H1 (cell line): ENCODE measurements at regions not wholly inside any gene's neighbourhood (a gene's known extent, or its start where the extent isn't known, plus 50 kb on each side); places are given as distances from the start of the nearest gene placed in this dataset.

Experiments
- CTCF ChIA-PET: fragments of 300-600 bp; sonication (Branson Sonifier 250); formaldehyde crosslinking; loops from one replicate; lab custom pipeline; 2021; ENCODE audit not compliant: partially characterized antibody; lab: Charles Lee
- POLR2A ChIA-PET: fragments of 300-600 bp; sonication (Branson Sonifier 250); formaldehyde crosslinking; loops from one replicate; lab custom pipeline; 2021; ENCODE audit warnings: inconsistent platforms; ENCODE audit not compliant: partially characterized antibody; lab: Charles Lee
- DNase-seq, 2 experiments: peaks; one replicate each; pipeline versions ENCODE4 v3.0.0 to v3.0.0-alpha.2; 2010 to 2022; ENCODE audit warnings: low spot score in 2 of 2, low read depth in 1 of 2, mixed read lengths in 1 of 2
- FAIRE-seq: peaks from 2 replicates; lab custom pipeline; 2011; peaks lifted over from hg19 to GRCh38; lab: Jason Lieb, UNC
- H2AFZ ChIP-seq: 2 replicates; pipeline ENCODE4 v1.8.1; 2012; ENCODE audit warnings: low read length, inconsistent platforms
- H2AK5ac ChIP-seq: 2 replicates; pipeline ENCODE4 v1.6.1; 2013; ENCODE audit warnings: low read depth, low read length
- H2BK120ac ChIP-seq: replicated peaks from 2 replicates; pipeline ENCODE3; 2013; ENCODE audit warnings: low read depth, low read length, inconsistent platforms
- H2BK12ac ChIP-seq: 2 replicates; pipeline ENCODE4 v1.6.1; 2013; ENCODE audit warnings: low read depth, low read length
- H2BK15ac ChIP-seq: 2 replicates; pipeline ENCODE4 v1.6.1; 2013; ENCODE audit warnings: low read length
- H2BK20ac ChIP-seq: 2 replicates; pipeline ENCODE4 v1.6.1; 2013; ENCODE audit warnings: low read length
- H2BK5ac ChIP-seq: 2 replicates; pipeline ENCODE4 v1.6.1; 2013; ENCODE audit warnings: low read depth, low read length
- H3K14ac ChIP-seq: 2 replicates; pipeline ENCODE4 v1.6.1; 2013; ENCODE audit warnings: inconsistent platforms; ENCODE audit not compliant: insufficient read length
- H3K18ac ChIP-seq: 2 replicates; pipeline ENCODE4 v1.6.1; 2013; ENCODE audit warnings: low read length; ENCODE audit errors: extremely low read depth
- H3K23ac ChIP-seq: 2 replicates; pipeline ENCODE4 v1.6.1; 2013; ENCODE audit warnings: inconsistent platforms; ENCODE audit not compliant: insufficient read length
- H3K23me2 ChIP-seq: 2 replicates; pipeline ENCODE4 v1.6.1; 2013; ENCODE audit warnings: low read depth, low read length
- H3K27ac ChIP-seq: 2 replicates; pipeline ENCODE4 v1.6.1; 2011; ENCODE audit warnings: low read depth, low read length, inconsistent platforms
- H3K27me3 ChIP-seq, 4 experiments: replicated peaks in 1 of 4; 1 replicate in 1 of 4; 2 replicates in 3 of 4; pipeline versions ENCODE4 v1.6.1 to v1.8.1; 2011 to 2013; ENCODE audit warnings: low read length in 3 of 4, mild to moderate bottlenecking in 3 of 4, inconsistent platforms in 2 of 4, mixed read lengths in 2 of 4, moderate library complexity in 1 of 4; ENCODE audit not compliant: control insufficient read depth in 3 of 4, insufficient read depth in 3 of 4; ENCODE audit errors: extremely low read depth in 1 of 4
- H3K36me3 ChIP-seq, 4 experiments: 2 replicates each; pipeline versions ENCODE4 v1.6.1 to v1.8.1; 2011 to 2013; ENCODE audit warnings: mild to moderate bottlenecking in 4 of 4, low read length in 3 of 4, moderate library complexity in 2 of 4, control low read depth in 1 of 4, inconsistent platforms in 1 of 4; ENCODE audit not compliant: insufficient read depth in 4 of 4, control insufficient read depth in 2 of 4
- H3K4ac ChIP-seq: replicated peaks from 2 replicates; pipeline ENCODE3; 2013; ENCODE audit warnings: low read length, low read depth, mixed read lengths, inconsistent platforms; ENCODE audit not compliant: insufficient read length
- H3K4me1 ChIP-seq, 4 experiments: replicated peaks in 1 of 4; 1 replicate in 1 of 4; 2 replicates in 3 of 4; pipeline versions ENCODE4 v1.6.1 to v1.8.1; 2011 to 2013; ENCODE audit warnings: low read length in 3 of 4, inconsistent platforms in 2 of 4, mixed read lengths in 1 of 4; ENCODE audit not compliant: insufficient read depth in 4 of 4, control insufficient read depth in 3 of 4
- H3K4me2 ChIP-seq, 2 experiments: 2 replicates each; pipeline versions ENCODE4 v1.6.1 to v1.8.1; 2011 to 2013; ENCODE audit warnings: low read depth in 2 of 2, low read length in 2 of 2, control low read depth in 1 of 2, inconsistent platforms in 1 of 2, mild to moderate bottlenecking in 1 of 2; ENCODE audit not compliant: insufficient read depth in 1 of 2
- H3K4me3 ChIP-seq, 4 experiments: fragments of 200-600, 300-600 bp in 1 of 4; sonication (generic), shearing (Covaris generic), sonication (Bioruptor Twin) in 1 of 4; 2 replicates each; pipeline versions ENCODE4 v1.5.1 to v1.8.1; 2011 to 2016; ENCODE audit warnings: low read length in 4 of 4, low read depth in 3 of 4, control low read depth in 2 of 4, inconsistent platforms in 2 of 4, mild to moderate bottlenecking in 2 of 4, mixed read lengths in 1 of 4, moderate library complexity in 1 of 4; ENCODE audit not compliant: insufficient read depth in 2 of 4; ENCODE audit errors: extremely low read depth in 1 of 4
- H3K56ac ChIP-seq: replicated peaks from 2 replicates; pipeline ENCODE3; 2013; ENCODE audit warnings: low read depth, mild to moderate bottlenecking, mixed read lengths, low read length, inconsistent platforms; ENCODE audit not compliant: insufficient read length
- H3K79me1 ChIP-seq: 2 replicates; pipeline ENCODE4 v1.6.1; 2013; ENCODE audit warnings: low read depth, low read length, control low read depth
- H3K79me2 ChIP-seq, 2 experiments: 2 replicates each; pipeline versions ENCODE4 v1.6.1 to v1.8.1; 2012 to 2013; ENCODE audit warnings: low read length in 2 of 2, mild to moderate bottlenecking in 2 of 2, inconsistent platforms in 1 of 2; ENCODE audit not compliant: insufficient read depth in 2 of 2, control insufficient read depth in 1 of 2
- H3K9ac ChIP-seq, 4 experiments: replicated peaks in 1 of 4; 1 replicate in 1 of 4; 2 replicates in 3 of 4; pipeline versions ENCODE4 v1.6.1 to v1.8.1; 2011 to 2013; ENCODE audit warnings: low read depth in 3 of 4, low read length in 3 of 4, control low read depth in 2 of 4, mild to moderate bottlenecking in 2 of 4, moderate library complexity in 2 of 4, inconsistent platforms in 1 of 4; ENCODE audit errors: extremely low read depth in 1 of 4
- H3K9me3 ChIP-seq, 2 experiments: 2 replicates each; pipeline versions ENCODE4 v1.6.1 to v1.8.1; 2012 to 2013; ENCODE audit warnings: mild to moderate bottlenecking in 2 of 2, moderate library complexity in 2 of 2, control low read depth in 1 of 2, inconsistent platforms in 1 of 2, low read depth in 1 of 2, low read length in 1 of 2, mixed read lengths in 1 of 2; ENCODE audit not compliant: insufficient read depth in 2 of 2
- H4K20me1 ChIP-seq, 2 experiments: replicated peaks in 1 of 2; 2 replicates each; pipeline versions ENCODE3 to v1.8.1; 2011 to 2013; ENCODE audit warnings: inconsistent platforms in 2 of 2, low read length in 2 of 2, mild to moderate bottlenecking in 1 of 2; ENCODE audit not compliant: insufficient read depth in 2 of 2, control insufficient read depth in 1 of 2
- H4K5ac ChIP-seq: 2 replicates; pipeline ENCODE4 v1.6.1; 2013; ENCODE audit warnings: low read length, low read depth, mixed read lengths, inconsistent platforms; ENCODE audit not compliant: insufficient read length
- H4K8ac ChIP-seq: 2 replicates; pipeline ENCODE4 v1.8.0; 2013; ENCODE audit warnings: mild to moderate bottlenecking, moderate library complexity, low read length, inconsistent platforms; ENCODE audit not compliant: insufficient read depth; ENCODE audit errors: extremely low read depth
- H4K91ac ChIP-seq: replicated peaks from 2 replicates; pipeline ENCODE3; 2013; ENCODE audit warnings: low read length, mixed read lengths, inconsistent platforms; ENCODE audit not compliant: insufficient read length
- CREB1 ChIP-seq: IDR thresholded peaks from 2 replicates; pipeline ENCODE4 v1.6.1; 2012; ENCODE audit warnings: inconsistent platforms
- CTBP2 ChIP-seq: IDR thresholded peaks from 2 replicates; pipeline ENCODE4 v1.7.0; 2011; ENCODE audit warnings: borderline replicate concordance, mild to moderate bottlenecking, moderate library complexity, mixed read lengths, low read length; ENCODE audit not compliant: insufficient read depth, insufficient read length
- WGBS, 2 experiments: shearing (Covaris generic) in 1 of 2; methylation state at CpG; one replicate each; pipeline versions ENCODE4 v1.1.6 to v1.1.7; 2013 to 2015; ENCODE audit warnings: low lambda C conversion rate in 2 of 2, mixed read lengths in 2 of 2, inconsistent platforms in 1 of 2, low coverage in 1 of 2, missing lambda C conversion rate in 1 of 2; ENCODE audit not compliant: insufficient replicate concordance in 2 of 2, insufficient coverage in 1 of 2, insufficient read length in 1 of 2; ENCODE audit errors: extremely low coverage in 1 of 2, missing lambda C conversion rate in 1 of 2; 5-methylcytosine and 5-hydroxymethylcytosine counted together
- TF ChIP-seq, protein P1 (sequence below): IDR thresholded peaks from 2 replicates; pipeline ENCODE4 v1.6.1; 2011; ENCODE audit warnings: low read depth, mild to moderate bottlenecking, low read length; ENCODE audit not compliant: insufficient read depth
- TF ChIP-seq, protein P2 (sequence below): IDR thresholded peaks from 2 replicates; pipeline ENCODE4 v1.6.1; 2012; ENCODE audit warnings: inconsistent platforms

DNA sequence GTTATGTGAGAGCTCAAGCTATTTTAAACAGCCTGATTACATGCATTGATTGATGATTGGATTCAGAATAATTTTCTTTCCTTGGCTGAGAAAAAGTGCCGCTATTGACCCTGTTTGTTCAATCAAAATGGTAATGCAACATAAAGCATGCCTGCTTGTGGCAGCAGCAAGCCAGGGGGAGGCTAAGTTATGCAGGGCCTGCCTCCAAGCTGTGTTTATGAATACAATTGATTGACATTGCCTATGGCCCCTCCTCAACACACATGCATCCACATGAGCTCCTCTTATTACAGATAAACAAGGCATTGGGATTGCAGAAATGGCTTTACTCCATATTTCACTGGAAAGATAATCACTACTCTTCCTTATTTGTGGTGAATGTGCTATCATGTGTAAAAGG is 395.6 kb downstream of the TDRD15 start:
- no peak overlapping the region for H3K9ac ChIP-seq
- no peak overlapping the region for H3K27ac ChIP-seq
- FAIRE-seq (no peak), DNase-seq (no peak)
- no peaks in the 10 kb centered on the region for H3K79me2 ChIP-seq
- no peak overlapping the region for H4K5ac ChIP-seq
- H3K23me2 ChIP-seq, result no peaks in the 10 kb centered on the region
- H3K14ac ChIP-seq, result no peak overlapping the region
- no peaks in the 10 kb centered on the region for H3K79me1 ChIP-seq
- H2BK120ac ChIP-seq, result no peak overlapping the region
- H3K9me3 ChIP-seq, result no peaks in the 10 kb centered on the region
- ChIA-PET CTCF (no interaction called here), POLR2A (no interaction called here)
- H2BK5ac ChIP-seq, result no peak overlapping the region
- no peak overlapping the region for H3K4ac ChIP-seq
- H3K27me3 ChIP-seq, result no peaks in the 10 kb centered on the region
- no peak overlapping the region for H3K4me2 ChIP-seq
- H2BK20ac ChIP-seq, result no peak overlapping the region
- H4K20me1 ChIP-seq, result no peaks in the 10 kb centered on the region
- H3K18ac ChIP-seq, result no peak overlapping the region
- no peak overlapping the region for H2BK15ac ChIP-seq
- no peak overlapping the region for H2AFZ ChIP-seq
- H3K56ac ChIP-seq, result no peak overlapping the region
- no peaks in the 10 kb centered on the region for H3K36me3 ChIP-seq
- H3K4me1 ChIP-seq, result no peaks in the 10 kb centered on the region
- H4K8ac ChIP-seq, result no peak overlapping the region
- H2BK12ac ChIP-seq, result no peak overlapping the region
- H2AK5ac ChIP-seq, result no peak overlapping the region
- H3K23ac ChIP-seq, result no peak overlapping the region
- WGBS, 2 experiments, result 83% methylated on average over 1 of the region's 1 CpG; no CpG with 5 or more reads in 1 of the 2 experiments
- H3K4me3 ChIP-seq, result no peak overlapping the region
- H4K91ac ChIP-seq, result no peak overlapping the region
- TF ChIP-seq, protein P1, sequence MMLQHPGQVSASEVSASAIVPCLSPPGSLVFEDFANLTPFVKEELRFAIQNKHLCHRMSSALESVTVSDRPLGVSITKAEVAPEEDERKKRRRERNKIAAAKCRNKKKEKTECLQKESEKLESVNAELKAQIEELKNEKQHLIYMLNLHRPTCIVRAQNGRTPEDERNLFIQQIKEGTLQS, result no peak
- TF ChIP-seq, protein P2, sequence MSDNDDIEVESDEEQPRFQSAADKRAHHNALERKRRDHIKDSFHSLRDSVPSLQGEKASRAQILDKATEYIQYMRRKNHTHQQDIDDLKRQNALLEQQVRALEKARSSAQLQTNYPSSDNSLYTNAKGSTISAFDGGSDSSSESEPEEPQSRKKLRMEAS, result no peak
- TF ChIP-seq CREB1 (no peak), CTBP2 (no peak)
